Glutamatergic neuron (in vitro differentiated cells): ENCODE measurements at regions not wholly inside any gene's neighbourhood (a gene's known extent, or its start where the extent isn't known, plus 50 kb on each side); places are given as distances from the start of the nearest gene placed in this dataset.

ENCODE experiments used
- DNase-seq: peaks from one replicate; pipeline ENCODE4 v3.0.0; 2022
- H3K27ac Mint-ChIP-seq: one replicate; pipeline ENCODE4 v1.8.0; 2020; ENCODE audit warnings: mild to moderate bottlenecking, mixed read lengths, inconsistent platforms; ENCODE audit not compliant: unreplicated experiment
- H3K27me3 Mint-ChIP-seq: one replicate; pipeline ENCODE4 v1.8.0; 2020; ENCODE audit warnings: mild to moderate bottlenecking, moderate library complexity, mixed read lengths, inconsistent platforms; ENCODE audit not compliant: unreplicated experiment
- H3K36me3 Mint-ChIP-seq: one replicate; pipeline ENCODE4 v1.8.0; 2020; ENCODE audit warnings: mild to moderate bottlenecking, mixed read lengths, inconsistent platforms; ENCODE audit not compliant: unreplicated experiment
- H3K4me1 Mint-ChIP-seq: one replicate; pipeline ENCODE4 v1.8.0; 2020; ENCODE audit warnings: mild to moderate bottlenecking, low read depth, mixed read lengths, inconsistent platforms; ENCODE audit not compliant: unreplicated experiment
- H3K4me3 Mint-ChIP-seq: one replicate; pipeline ENCODE4 v1.8.0; 2020; ENCODE audit warnings: mild to moderate bottlenecking, mixed read lengths, inconsistent platforms; ENCODE audit not compliant: unreplicated experiment
- H3K9me3 Mint-ChIP-seq: one replicate; pipeline ENCODE4 v1.8.0; 2020; ENCODE audit warnings: mild to moderate bottlenecking, moderate library complexity, mixed read lengths, inconsistent platforms; ENCODE audit not compliant: unreplicated experiment
- TF ChIP-seq, protein P1 (sequence below): fragments of 200-600 bp; sonication (generic); IDR thresholded peaks from one replicate; pipeline ENCODE4 v1.5.0; 2021; ENCODE audit not compliant: partially characterized antibody, unreplicated experiment

DNA sequence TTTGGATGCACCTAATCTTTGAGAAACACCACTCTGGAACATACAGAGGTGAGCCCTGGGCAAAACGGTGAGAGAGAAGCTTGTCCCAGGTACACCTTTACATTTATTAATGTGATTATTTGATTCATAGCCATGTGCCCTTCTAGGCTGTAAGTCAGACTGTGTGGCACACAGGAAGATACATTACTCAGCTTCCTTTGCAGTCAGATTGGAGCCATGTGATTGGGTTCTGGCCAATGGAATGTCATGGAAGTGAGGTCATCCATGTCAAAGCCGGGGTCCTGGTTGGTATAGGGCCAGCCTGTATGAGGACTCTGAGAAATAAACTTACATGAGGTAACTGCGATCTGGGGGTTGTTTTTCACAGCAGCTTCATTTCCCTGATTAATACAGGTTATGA is 106.8 kb upstream of the CD180 start:
- H3K27me3 Mint-ChIP-seq, result no peaks in the 10 kb centered on the region
- no peaks in the 10 kb centered on the region for H3K4me1 Mint-ChIP-seq
- TF ChIP-seq, protein P1, sequence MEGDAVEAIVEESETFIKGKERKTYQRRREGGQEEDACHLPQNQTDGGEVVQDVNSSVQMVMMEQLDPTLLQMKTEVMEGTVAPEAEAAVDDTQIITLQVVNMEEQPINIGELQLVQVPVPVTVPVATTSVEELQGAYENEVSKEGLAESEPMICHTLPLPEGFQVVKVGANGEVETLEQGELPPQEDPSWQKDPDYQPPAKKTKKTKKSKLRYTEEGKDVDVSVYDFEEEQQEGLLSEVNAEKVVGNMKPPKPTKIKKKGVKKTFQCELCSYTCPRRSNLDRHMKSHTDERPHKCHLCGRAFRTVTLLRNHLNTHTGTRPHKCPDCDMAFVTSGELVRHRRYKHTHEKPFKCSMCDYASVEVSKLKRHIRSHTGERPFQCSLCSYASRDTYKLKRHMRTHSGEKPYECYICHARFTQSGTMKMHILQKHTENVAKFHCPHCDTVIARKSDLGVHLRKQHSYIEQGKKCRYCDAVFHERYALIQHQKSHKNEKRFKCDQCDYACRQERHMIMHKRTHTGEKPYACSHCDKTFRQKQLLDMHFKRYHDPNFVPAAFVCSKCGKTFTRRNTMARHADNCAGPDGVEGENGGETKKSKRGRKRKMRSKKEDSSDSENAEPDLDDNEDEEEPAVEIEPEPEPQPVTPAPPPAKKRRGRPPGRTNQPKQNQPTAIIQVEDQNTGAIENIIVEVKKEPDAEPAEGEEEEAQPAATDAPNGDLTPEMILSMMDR, result no peak
- H3K9me3 Mint-ChIP-seq, result peaks cover 3% of the 10 kb centered on the region
- no peak for DNase-seq
- H3K4me3 Mint-ChIP-seq, result no peak overlapping the region
- no peak overlapping the region for H3K27ac Mint-ChIP-seq
- H3K36me3 Mint-ChIP-seq, result no peaks in the 10 kb centered on the region

GRCh38 chr5:67301285-67301903 is 104.8 kb upstream of the CD180 start:
- Mint-ChIP-seq H3K36me3 (no peaks in the 10 kb centered on the region), H3K27ac (no peak overlapping the region), H3K27me3 (no peaks in the 10 kb centered on the region), H3K4me3 (no peak overlapping the region), H3K9me3 (peaks cover 3% of the 10 kb centered on the region), H3K4me1 (no peaks in the 10 kb centered on the region)
- TF ChIP-seq, protein P1, result no peak
- no peak for DNase-seq

DNA sequence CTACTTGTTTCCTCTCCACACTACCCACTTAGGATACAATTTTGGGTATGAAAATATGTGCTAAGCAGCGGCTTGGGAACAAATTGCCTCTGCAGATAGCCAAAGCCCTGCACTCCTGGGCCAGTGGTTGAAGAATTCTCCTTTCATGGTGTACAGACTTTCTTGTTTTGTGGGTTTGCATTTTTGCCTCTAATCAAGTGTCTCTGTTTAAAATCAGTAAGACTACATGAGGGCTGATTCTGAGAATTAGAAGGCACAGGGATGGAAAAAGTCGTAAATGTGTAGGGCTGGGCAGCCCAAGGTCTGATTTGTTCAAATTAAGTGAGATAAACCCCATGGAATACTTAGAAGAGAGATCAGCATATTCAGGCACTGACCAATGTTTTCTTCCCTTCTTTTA is 103.7 kb upstream of the CD180 start:
- H3K27me3 Mint-ChIP-seq, result no peaks in the 10 kb centered on the region
- TF ChIP-seq, protein P1, result no peak

DNA sequence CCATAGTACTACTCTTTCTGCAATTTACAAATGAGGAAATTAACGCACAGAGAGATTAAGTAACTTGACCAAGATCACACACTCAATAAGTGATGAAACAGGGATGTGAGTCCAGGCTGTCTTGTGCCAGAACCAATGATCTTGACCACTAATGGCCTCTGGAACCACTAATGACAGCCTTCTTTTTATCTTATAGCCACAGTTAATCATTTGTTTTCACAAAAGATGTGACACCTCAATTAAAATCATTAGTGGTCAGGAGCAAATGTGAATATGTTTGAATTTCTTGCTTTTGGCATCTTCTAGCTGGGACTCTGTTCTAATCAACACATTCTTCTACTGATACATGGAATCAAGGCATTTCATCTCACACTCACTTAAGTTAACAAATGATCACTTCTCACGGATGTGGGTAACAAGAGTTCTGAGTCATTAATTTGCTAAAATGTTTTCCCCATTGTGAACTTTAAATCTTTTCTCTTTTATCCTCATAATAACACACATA is 102.7 kb upstream of the CD180 start:
- Mint-ChIP-seq H3K9me3 (no peaks in the 10 kb centered on the region), H3K4me1 (no peaks in the 10 kb centered on the region), H3K36me3 (no peaks in the 10 kb centered on the region), H3K27ac (no peak overlapping the region), H3K4me3 (no peak overlapping the region), H3K27me3 (no peaks in the 10 kb centered on the region)
- TF ChIP-seq, protein P1, result no peak
- DNase-seq, result no peak

More for the DNA sequence above, 103.7 kb upstream of the CD180 start:
- Mint-ChIP-seq H3K4me3 (no peak overlapping the region), H3K27ac (no peak overlapping the region), H3K4me1 (no peaks in the 10 kb centered on the region), H3K9me3 (peaks cover 1% of the 10 kb centered on the region), H3K36me3 (no peaks in the 10 kb centered on the region)
- DNase-seq, result no peak

DNA sequence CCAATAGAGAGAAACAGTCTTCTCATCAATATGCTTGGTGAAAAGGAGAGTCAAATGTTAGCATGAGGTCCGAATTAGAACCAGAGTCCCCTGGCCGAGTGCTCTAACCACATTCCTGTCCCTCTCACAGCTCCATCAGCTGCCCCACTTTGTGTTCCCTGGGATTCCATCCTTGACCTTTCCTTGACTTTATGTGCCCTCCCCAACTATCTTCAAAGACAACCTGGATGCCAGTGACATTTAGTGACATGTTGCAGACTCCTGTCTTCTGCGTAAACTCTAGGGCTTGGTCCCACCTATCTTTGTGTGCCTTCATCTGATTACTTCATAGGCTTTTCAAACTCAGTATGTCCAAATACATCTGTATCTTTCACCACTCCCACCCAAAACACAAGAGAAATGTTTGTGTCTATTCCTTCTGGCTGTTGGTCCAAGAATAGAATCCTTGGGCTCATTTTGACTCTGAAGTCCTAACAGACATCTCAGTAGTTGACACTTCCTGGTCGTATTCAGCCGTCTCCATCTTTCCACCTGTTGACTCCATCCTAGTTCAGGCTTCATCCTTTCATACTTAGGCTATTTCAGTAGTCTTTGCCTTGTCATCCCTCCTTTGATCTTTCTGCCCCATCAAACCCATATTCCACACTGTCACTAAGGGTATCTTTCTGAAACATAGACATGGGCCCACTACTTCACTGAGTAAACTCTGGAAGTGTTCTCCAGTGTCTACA is 101.4 kb upstream of the CD180 start:
- H3K4me1 Mint-ChIP-seq, result no peaks in the 10 kb centered on the region
- DNase-seq, result no peak
- H3K4me3 Mint-ChIP-seq, result no peak overlapping the region
- TF ChIP-seq, protein P1, result no peak
- H3K27ac Mint-ChIP-seq, result no peak overlapping the region
- no peaks in the 10 kb centered on the region for H3K9me3 Mint-ChIP-seq
- H3K36me3 Mint-ChIP-seq, result no peaks in the 10 kb centered on the region
- H3K27me3 Mint-ChIP-seq, result no peaks in the 10 kb centered on the region
